ENCODE measurements at regions not wholly inside any gene's neighbourhood (a gene's known extent, or its start where the extent isn't known, plus 50 kb on each side); places are given as distances from the start of the nearest gene placed in this dataset.
"Not testable (repeated sequence)": the region's sequence is repeated elsewhere in the genome, so short reads cannot be mapped to it uniquely, and the experiment has no call there.

DNA sequence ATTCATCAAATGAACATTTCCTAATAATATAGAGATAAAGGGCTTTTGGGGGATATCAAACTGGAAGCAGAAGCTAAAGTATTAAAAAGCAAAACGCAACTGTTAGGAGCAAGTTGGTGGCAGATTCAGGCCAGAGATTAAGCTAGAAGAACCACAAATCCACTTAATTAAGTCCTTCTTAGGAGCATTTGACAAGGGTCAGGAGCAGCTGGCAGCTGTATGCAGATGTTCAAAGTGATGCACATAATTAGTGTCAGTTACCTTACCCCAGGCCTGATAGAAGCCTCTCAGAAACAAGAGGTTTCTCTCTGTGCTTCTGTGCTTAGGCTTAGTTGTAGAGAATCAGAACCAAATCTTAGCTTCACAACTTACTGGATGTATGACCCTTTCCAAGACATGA lies 546.5 kb upstream of the ANO5 start:
- H3K9ac ChIP-seq (ENCODE audit: low read depth in 2 of 2, low read length in 2 of 2) = no peak overlapping the region
- no peaks in the 10 kb centered on the region for H3K9me3 ChIP-seq
- H3K36me3 ChIP-seq = no peaks in the 10 kb centered on the region
- intact Hi-C loops (cut with DNase I) = no loop called here
- no peaks in the 10 kb centered on the region for H3K27me3 ChIP-seq
- no peak overlapping the region for H3K27ac ChIP-seq
- no peak for DNase-seq
- TF ChIP-seq, protein P1, sequence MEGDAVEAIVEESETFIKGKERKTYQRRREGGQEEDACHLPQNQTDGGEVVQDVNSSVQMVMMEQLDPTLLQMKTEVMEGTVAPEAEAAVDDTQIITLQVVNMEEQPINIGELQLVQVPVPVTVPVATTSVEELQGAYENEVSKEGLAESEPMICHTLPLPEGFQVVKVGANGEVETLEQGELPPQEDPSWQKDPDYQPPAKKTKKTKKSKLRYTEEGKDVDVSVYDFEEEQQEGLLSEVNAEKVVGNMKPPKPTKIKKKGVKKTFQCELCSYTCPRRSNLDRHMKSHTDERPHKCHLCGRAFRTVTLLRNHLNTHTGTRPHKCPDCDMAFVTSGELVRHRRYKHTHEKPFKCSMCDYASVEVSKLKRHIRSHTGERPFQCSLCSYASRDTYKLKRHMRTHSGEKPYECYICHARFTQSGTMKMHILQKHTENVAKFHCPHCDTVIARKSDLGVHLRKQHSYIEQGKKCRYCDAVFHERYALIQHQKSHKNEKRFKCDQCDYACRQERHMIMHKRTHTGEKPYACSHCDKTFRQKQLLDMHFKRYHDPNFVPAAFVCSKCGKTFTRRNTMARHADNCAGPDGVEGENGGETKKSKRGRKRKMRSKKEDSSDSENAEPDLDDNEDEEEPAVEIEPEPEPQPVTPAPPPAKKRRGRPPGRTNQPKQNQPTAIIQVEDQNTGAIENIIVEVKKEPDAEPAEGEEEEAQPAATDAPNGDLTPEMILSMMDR (IDR thresholded peaks at IDR 0.05) = no peak
- no peaks in the 10 kb centered on the region for H3K4me1 ChIP-seq
- H3K4me3 ChIP-seq = no peak overlapping the region

- Histone ChIP-seq H3K4me1 (no peaks in the 10 kb centered on the region), H3K36me3 (no peaks in the 10 kb centered on the region), H3K9me3 (no peaks in the 10 kb centered on the region), H3K27ac (no peak overlapping the region), H3K27me3 (no peaks in the 10 kb centered on the region), H3K9ac (ENCODE audit: low read depth in 2 of 2, low read length in 2 of 2) (no peak overlapping the region), H3K4me3 (no peak overlapping the region)
- TF ChIP-seq, protein P1 (IDR thresholded peaks at IDR 0.05) = no peak
- intact Hi-C loops (cut with DNase I) = no loop called here
- no peak for DNase-seq
Observed at GRCh38 chr11:21650961-21651360, 541.9 kb upstream of the ANO5 start.

DNA sequence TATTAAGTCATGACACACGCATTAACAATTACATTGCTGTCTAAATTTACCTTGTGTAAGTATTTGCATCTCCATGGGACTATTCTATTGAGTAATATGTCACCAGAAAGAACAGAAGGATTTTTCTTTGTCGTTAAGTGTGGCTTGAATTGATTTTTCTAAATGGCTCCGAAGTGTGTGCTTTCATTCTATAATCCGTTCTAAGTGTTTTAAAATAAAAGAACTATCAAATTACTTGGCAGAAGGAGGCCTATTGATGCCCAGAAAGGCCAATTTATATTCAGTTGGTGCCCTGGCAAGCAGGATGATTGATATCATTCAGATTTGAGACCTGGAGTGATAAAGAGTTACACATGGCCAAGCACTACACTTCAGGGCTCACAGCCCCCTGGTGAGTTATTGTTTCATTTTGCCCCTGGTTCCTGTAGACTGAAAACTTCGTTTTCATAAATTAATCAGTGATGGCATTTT lies 538.9 kb upstream of the ANO5 start:
- H3K27me3 ChIP-seq = no peaks in the 10 kb centered on the region
- H3K9me3 ChIP-seq = no peaks in the 10 kb centered on the region
- H3K9ac ChIP-seq (ENCODE audit: low read depth in 2 of 2, low read length in 2 of 2) = no peak overlapping the region
- no peaks in the 10 kb centered on the region for H3K4me1 ChIP-seq
- no peak for DNase-seq
- H3K4me3 ChIP-seq = no peak overlapping the region
- intact Hi-C loops (cut with DNase I) = no loop called here
- H3K36me3 ChIP-seq = no peaks in the 10 kb centered on the region
- TF ChIP-seq, protein P1 (IDR thresholded peaks at IDR 0.05) = no peak
- no peak overlapping the region for H3K27ac ChIP-seq

- H3K4me1 ChIP-seq = no peaks in the 10 kb centered on the region
- H3K9me3 ChIP-seq = no peaks in the 10 kb centered on the region
- TF ChIP-seq, protein P1 (IDR thresholded peaks at IDR 0.05) = no peak
Observed at GRCh38 chr11:21656065-21656464, 536.8 kb upstream of the ANO5 start.

DNA sequence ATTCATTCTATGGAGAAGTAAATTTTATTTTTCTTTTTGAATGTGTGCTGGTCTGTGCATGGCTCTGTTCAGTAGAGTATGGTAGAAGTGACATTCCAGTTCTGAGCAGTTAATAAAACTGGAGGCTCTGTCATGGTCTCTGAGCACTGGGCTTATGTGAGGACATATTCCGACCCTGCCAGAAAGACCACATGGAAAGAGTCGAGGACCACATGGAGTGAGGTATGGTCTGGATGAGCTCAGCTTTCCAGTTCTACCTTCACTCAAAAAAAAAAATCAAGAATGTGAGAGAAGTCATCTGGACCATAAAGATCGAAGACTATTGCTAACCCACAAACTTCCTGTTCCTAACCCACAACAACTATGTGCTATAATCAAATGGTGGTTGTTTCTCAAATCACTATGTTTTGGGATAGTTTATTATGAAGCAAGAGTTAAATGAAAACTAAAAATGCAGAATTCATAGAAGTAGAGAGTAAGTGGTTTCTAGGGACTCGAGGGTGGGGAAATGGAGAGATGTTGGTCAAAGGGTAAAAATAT lies 534.2 kb upstream of the ANO5 start:
- no peak for DNase-seq
- Histone ChIP-seq H3K9ac (ENCODE audit: low read depth in 2 of 2, low read length in 2 of 2) (no peak overlapping the region), H3K36me3 (no peaks in the 10 kb centered on the region), H3K4me1 (no peaks in the 10 kb centered on the region), H3K27me3 (no peaks in the 10 kb centered on the region), H3K27ac (no peak overlapping the region), H3K4me3 (no peak overlapping the region), H3K9me3 (no peaks in the 10 kb centered on the region)
- TF ChIP-seq, protein P1 (IDR thresholded peaks at IDR 0.05) = no peak
- intact Hi-C loops (cut with DNase I) = no loop called here

More at GRCh38 chr11:21656065-21656464, 536.8 kb upstream of the ANO5 start:
- no peak overlapping the region for H3K4me3 ChIP-seq
- H3K36me3 ChIP-seq = no peaks in the 10 kb centered on the region
- H3K27me3 ChIP-seq = no peaks in the 10 kb centered on the region
- H3K9ac ChIP-seq (ENCODE audit: low read depth in 2 of 2, low read length in 2 of 2) = no peak overlapping the region
- intact Hi-C loops (cut with DNase I) = no loop called here
- H3K27ac ChIP-seq = no peak overlapping the region
- no peak for DNase-seq

- DNase-seq; H3K4me3 ChIP-seq; H3K27me3 ChIP-seq; H3K9ac ChIP-seq (ENCODE audit: low read depth in 2 of 2, low read length in 2 of 2); H3K4me1 ChIP-seq; H3K36me3 ChIP-seq; intact Hi-C loops (cut with DNase I); H3K9me3 ChIP-seq; H3K27ac ChIP-seq: not testable (repeated sequence)
Observed at GRCh38 chr11:21659377-21659776, 533.5 kb upstream of the ANO5 start.

All from colonic mucosa (tissue), 4 donors.